GM19467 (cell line): ENCODE measurements at regions not wholly inside any gene's neighbourhood (a gene's known extent, or its start where the extent isn't known, plus 50 kb on each side); places are given as distances from the start of the nearest gene placed in this dataset.

Source experiments
- ATAC-seq: cut with Tn5 transposase; IDR thresholded peaks from one replicate; pipeline ENCODE4 v1.9.1; 2021; ENCODE audit warnings: mild to moderate bottlenecking, moderate library complexity; ENCODE audit not compliant: unreplicated experiment

DNA sequence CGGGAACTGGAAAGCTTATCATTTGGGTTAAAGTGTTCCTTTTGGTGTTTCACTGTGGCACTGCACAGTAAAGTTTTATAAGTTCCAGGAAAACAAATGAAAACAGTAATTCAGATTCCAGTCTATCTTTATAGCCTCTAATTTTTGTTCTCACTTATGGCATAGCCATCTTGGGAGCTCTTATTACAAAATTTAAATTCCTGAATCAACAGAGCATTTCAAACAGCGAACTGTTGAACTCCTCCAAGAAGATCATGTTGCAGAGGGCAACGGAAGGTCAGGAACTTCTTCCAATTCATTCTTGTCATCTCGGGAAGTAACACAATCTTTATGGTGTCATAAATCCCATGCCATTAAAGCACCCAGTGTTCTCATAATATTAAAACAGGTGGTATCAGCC, 229.1 kb downstream of the KCNC2 start:
- ATAC-seq: no peak

DNA sequence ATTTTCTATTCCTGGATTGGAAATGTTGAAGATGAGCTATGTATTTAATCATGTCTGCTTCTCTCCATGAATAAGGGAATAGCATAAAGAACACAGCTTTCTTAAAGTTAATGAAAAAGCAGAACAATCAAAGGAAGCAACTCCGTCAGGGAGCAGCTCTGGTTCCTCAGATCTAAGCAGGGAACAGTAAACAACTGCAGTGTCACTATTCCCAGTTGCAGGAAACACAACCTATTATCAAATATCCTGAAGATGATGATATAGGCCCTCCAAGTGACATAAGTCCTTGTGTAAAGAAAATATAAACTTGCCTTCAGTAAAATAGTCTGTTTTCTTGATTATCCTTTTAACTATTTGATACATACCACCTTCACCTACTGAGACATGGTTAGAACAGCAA, 228.1 kb downstream of the KCNC2 start:
- no peak for ATAC-seq

DNA sequence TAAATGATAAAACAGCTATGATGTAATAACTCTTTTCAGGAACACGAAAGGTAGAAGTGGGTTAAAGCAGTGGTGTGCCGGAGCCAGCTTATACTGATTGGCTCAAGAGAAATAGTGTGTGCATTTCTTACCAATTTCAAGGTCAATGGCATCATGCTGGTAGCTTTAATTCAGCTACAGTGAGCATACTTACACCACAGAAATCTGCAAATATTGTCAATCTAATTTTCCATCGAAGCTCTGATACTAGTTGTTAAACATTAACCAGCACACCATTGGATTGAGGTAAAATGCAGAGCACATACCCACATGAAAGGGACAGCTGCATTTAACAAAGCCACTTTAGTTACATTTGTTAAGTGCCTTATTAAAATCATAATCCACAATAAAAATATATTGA, 225.7 kb downstream of the KCNC2 start:
- no peak for ATAC-seq

DNA sequence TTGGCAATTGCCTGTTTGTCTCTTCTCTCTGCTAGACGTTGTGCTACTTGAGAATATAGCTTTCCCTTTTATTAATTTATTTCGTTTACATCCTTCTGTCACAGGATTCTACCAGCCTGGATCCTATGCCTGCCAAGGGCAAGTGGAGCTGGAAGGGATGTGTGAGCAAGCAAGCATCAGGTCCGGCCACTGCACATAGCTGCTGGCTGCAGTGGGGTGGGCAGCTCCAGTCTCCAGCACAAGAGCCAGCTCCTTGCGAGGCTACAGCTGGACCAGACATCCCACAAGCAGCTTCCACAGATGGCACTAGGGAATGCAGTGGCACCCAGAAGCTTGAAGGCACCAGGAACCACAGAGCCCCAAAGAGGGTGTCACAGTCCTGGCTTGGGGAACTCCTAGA, 225.0 kb downstream of the KCNC2 start:
- no peak for ATAC-seq

DNA sequence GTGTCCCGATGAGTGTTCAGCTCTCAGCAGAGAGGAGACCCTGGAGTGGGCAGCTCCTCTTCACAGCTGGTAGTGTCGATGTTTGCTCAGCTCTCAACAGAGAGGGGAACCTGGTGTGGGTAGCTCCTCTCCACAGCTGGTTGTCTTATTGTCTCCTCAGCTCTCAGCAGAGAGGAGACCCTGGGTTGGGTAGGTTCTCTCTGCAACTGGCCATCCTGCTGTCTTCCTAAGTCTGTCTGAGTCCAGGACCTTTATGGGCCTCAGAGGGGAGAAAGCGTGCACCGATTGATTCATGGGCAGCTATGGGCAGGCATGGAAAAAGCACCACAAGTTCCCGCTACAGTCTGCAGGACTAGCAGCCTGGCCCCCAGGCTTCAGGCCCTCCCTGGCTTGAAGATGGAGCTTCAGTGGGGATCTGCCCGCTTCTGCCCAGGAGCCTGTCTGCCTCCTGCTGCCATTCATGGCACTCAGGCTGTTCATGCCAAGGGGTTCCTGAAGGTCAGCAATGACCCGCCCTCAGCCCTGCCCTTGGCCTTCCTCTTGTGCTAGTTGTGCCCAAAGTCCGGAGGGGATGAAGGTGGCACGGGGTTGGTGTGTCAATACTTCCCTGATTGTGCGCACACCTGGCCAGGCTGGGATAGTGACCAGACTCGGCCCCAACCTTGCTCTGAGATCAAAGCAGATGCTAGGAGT, 224.2 kb downstream of the KCNC2 start:
- ATAC-seq: no peak

DNA sequence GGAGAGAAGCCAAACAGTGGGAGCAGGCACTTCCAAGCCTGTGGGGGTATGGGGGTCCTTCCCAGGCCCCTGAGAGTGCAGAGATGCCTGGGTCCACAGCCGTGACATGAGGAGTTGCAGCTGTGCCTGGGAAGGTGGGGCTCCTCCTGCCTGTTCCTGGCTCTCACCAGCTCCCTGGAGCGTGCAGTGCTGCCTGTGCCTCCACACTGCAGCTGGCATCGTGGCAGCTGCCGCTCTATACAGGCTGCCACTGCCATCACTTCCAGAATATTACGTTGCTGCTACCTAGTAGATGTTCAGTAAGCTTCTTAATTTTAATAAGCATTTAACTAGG, 223.7 kb downstream of the KCNC2 start:
- ATAC-seq: no peak

DNA sequence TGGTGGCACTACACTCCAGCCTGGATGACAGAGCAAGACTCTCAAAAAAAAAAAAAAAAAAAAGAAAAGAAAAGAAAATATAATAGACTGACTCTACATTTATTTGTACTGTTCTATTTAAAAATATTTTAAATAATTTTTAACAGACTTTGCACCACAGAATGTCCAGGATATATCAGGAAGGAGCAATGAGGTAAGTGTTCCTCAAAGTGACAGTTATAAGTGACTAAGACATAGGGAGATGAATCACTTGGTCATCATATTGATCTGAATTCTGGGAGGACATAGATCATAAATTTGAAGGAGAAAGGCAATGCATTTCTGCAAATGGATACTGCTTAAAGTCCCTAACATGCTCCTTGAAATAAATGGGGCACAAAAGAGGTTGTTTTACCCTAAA, 221.5 kb downstream of the KCNC2 start:
- no peak for ATAC-seq
